OCI-LY7 (cell line): ENCODE measurements at regions not wholly inside any gene's neighbourhood (a gene's known extent, or its start where the extent isn't known, plus 50 kb on each side); places are given as distances from the start of the nearest gene placed in this dataset.
"Not testable (repeated sequence)": the region's sequence is repeated elsewhere in the genome, so short reads cannot be mapped to it uniquely, and the experiment has no call there.

Source experiments
- BruUV-seq: library from RNA; stranded (reverse); fragments of 400-500 nt; replicated peaks from 2 replicates; lab custom pipeline; 2021; lab: Mats Ljungman, UMichigan
- CTCF ChIA-PET: fragments of 300-600 bp; sonication (Branson Sonifier 250); formaldehyde crosslinking; loops from one replicate; lab custom pipeline; 2022; ENCODE audit warnings: antibody characterized with exemption; ENCODE audit not compliant: unreplicated experiment; lab: Charles Lee
- POLR2A ChIA-PET: fragments of 300-600 bp; sonication (Branson Sonifier 250); formaldehyde crosslinking; loops from one replicate; lab custom pipeline; 2022; ENCODE audit warnings: antibody characterized with exemption; lab: Charles Lee
- DNase-seq: peaks from one replicate; pipeline ENCODE4 v3.0.0-alpha.2; 2015; ENCODE audit warnings: low spot score
- H2AFZ ChIP-seq: fragments of 200-600 bp; sonication (generic), shearing (Covaris generic); 2 replicates; pipeline ENCODE4 v1.6.1; 2014; ENCODE audit warnings: mild to moderate bottlenecking, antibody characterized with exemption, low read length, moderate library complexity
- H3K27ac ChIP-seq: fragments of 200-600 bp; sonication (generic); 2 replicates; pipeline ENCODE4 v1.5.1; 2014; ENCODE audit warnings: mixed run types, low read depth, mild to moderate bottlenecking, moderate library complexity, low read length, inconsistent platforms; ENCODE audit not compliant: poor library complexity, severe bottlenecking
- H3K36me3 ChIP-seq: fragments of 200-600 bp; sonication (generic); 2 replicates; pipeline ENCODE4 v1.6.1; 2014; ENCODE audit warnings: mild to moderate bottlenecking, antibody characterized with exemption, low read length, moderate library complexity, mixed read lengths; ENCODE audit not compliant: insufficient read depth
- H3K4me1 ChIP-seq: fragments of 200-600 bp; sonication (generic); 2 replicates; pipeline ENCODE4 v1.5.1; 2014; ENCODE audit warnings: mild to moderate bottlenecking, low read length; ENCODE audit not compliant: insufficient read depth, poor library complexity, severe bottlenecking
- H3K4me2 ChIP-seq: fragments of 200-600 bp; sonication (generic); 2 replicates; pipeline ENCODE4 v1.6.1; 2014; ENCODE audit warnings: mild to moderate bottlenecking, low read length
- H3K4me3 ChIP-seq: fragments of 200-600 bp; sonication (generic); 2 replicates; pipeline ENCODE4 v1.5.1; 2014; ENCODE audit warnings: mild to moderate bottlenecking, low read depth, low read length; ENCODE audit not compliant: poor library complexity, severe bottlenecking
- H3K79me2 ChIP-seq: fragments of 200-600 bp; sonication (generic); 2 replicates; pipeline ENCODE4 v1.6.1; 2016; ENCODE audit warnings: low read depth, mild to moderate bottlenecking, low read length, moderate library complexity, mixed read lengths; ENCODE audit not compliant: insufficient read depth
- H3K9me2 ChIP-seq: fragments of 200-600 bp; sonication (generic); 2 replicates; pipeline ENCODE4 v1.6.1; 2016; ENCODE audit warnings: mild to moderate bottlenecking, low read length, mixed read lengths; ENCODE audit not compliant: insufficient read depth
- H3K9me3 ChIP-seq: fragments of 200-600 bp; sonication (generic); 2 replicates; pipeline ENCODE4 v1.6.1; 2014; ENCODE audit warnings: mild to moderate bottlenecking, mixed run types, low read length, mixed read lengths
- H4K20me1 ChIP-seq: fragments of 200-600 bp; sonication (generic); 2 replicates; pipeline ENCODE4 v1.6.1; 2014; ENCODE audit warnings: mild to moderate bottlenecking, antibody characterized with exemption, low read length, moderate library complexity, mixed read lengths; ENCODE audit not compliant: insufficient read depth
- EZH2phosphoT487 ChIP-seq: fragments of 200-600 bp; sonication (generic); IDR thresholded peaks from 2 replicates; pipeline ENCODE4 v1.6.1; 2018; ENCODE audit warnings: low read depth, borderline replicate concordance, mild to moderate bottlenecking, mixed run types, antibody characterized with exemption, low read length, moderate library complexity, mixed read lengths
- intact Hi-C: fragments of 100-400 bp; cut with micrococcal nuclease; formaldehyde crosslinking; loops from one replicate; pipeline ENCODE4 v1.10.0; 2022; ENCODE audit not compliant: unreplicated experiment
- TF ChIP-seq, protein P1 (sequence below): fragments of 200-600 bp; sonication (generic); conservative IDR thresholded peaks from 2 replicates; pipeline ENCODE4 v1.5.1; 2014; ENCODE audit warnings: mild to moderate bottlenecking, antibody characterized with exemption, low read length, moderate library complexity, mixed read lengths

DNA sequence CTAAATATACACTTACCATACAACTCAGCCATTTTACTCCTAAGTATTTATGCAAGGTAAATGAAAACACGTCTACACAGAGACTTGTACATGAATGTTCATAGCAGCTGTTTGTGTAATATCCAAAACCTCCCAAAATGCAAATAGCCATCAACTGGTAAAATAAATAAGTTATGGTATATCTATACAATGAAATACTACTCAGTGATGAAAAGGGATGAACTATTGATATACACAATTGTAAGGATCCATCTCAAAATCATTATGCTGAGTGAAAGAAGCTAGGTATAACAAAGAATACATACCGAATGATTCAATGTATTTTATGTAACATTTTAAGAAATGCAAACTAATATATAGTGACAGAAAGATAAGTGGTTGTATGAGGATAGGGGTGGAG is 149.8 kb upstream of the TNFSF11 start:
- H3K36me3 ChIP-seq = no peaks in the 10 kb centered on the region
- ChIA-PET CTCF (no interaction called here), POLR2A (interaction anchor here (0.7 kb wide), 1 partner anchor 1453 kb away, joined by 3 read pairs; no protein-coding TSS in a partner anchor)
- H3K4me3 ChIP-seq = no peak overlapping the region
- no peaks in the 10 kb centered on the region for H3K9me2 ChIP-seq
- no peaks in the 10 kb centered on the region for H3K79me2 ChIP-seq
- H2AFZ ChIP-seq = no peak overlapping the region
- no peak for TF ChIP-seq EZH2phosphoT487
- TF ChIP-seq, protein P1, sequence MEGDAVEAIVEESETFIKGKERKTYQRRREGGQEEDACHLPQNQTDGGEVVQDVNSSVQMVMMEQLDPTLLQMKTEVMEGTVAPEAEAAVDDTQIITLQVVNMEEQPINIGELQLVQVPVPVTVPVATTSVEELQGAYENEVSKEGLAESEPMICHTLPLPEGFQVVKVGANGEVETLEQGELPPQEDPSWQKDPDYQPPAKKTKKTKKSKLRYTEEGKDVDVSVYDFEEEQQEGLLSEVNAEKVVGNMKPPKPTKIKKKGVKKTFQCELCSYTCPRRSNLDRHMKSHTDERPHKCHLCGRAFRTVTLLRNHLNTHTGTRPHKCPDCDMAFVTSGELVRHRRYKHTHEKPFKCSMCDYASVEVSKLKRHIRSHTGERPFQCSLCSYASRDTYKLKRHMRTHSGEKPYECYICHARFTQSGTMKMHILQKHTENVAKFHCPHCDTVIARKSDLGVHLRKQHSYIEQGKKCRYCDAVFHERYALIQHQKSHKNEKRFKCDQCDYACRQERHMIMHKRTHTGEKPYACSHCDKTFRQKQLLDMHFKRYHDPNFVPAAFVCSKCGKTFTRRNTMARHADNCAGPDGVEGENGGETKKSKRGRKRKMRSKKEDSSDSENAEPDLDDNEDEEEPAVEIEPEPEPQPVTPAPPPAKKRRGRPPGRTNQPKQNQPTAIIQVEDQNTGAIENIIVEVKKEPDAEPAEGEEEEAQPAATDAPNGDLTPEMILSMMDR = no peak
- no peak overlapping the region for H3K4me2 ChIP-seq
- no peaks in the 10 kb centered on the region for H3K4me1 ChIP-seq
- intact Hi-C loops = no loop called here
- H3K27ac ChIP-seq = no peak overlapping the region
- no TSS peak for BruUV-seq
- no peaks in the 10 kb centered on the region for H4K20me1 ChIP-seq
- DNase-seq = no peak
- H3K9me3 ChIP-seq = no peaks in the 10 kb centered on the region

GRCh38 chr13:42445354-42445753 is 128.6 kb upstream of the TNFSF11 start:
- ChIA-PET CTCF (no interaction called here), POLR2A (interaction anchor here (0.7 to 2.1 kb wide), 2 partner anchors 27 to 1096 kb away, joined by 3 to 6 read pairs; no protein-coding TSS in a partner anchor)
- Histone ChIP-seq H2AFZ (no peak overlapping the region), H3K4me3 (no peak overlapping the region), H3K27ac (no peak overlapping the region), H3K4me2 (no peak overlapping the region), H3K9me3 (no peaks in the 10 kb centered on the region), H4K20me1 (no peaks in the 10 kb centered on the region), H3K4me1 (no peaks in the 10 kb centered on the region), H3K9me2 (no peaks in the 10 kb centered on the region), H3K79me2 (no peaks in the 10 kb centered on the region), H3K36me3 (no peaks in the 10 kb centered on the region)
- BruUV-seq = no TSS peak
- no peak for DNase-seq
- intact Hi-C loops = no loop called here
- TF ChIP-seq, protein P1 = no peak
- TF ChIP-seq EZH2phosphoT487 = no peak

GRCh38 chr13:42446597-42446996 is 127.4 kb upstream of the TNFSF11 start:
- H3K4me1 ChIP-seq, H3K36me3 ChIP-seq, H3K79me2 ChIP-seq, BruUV-seq, H3K4me2 ChIP-seq, H2AFZ ChIP-seq, H3K27ac ChIP-seq, H3K4me3 ChIP-seq, POLR2A ChIA-PET, DNase-seq, intact Hi-C loops, H3K9me2 ChIP-seq, H3K9me3 ChIP-seq, CTCF ChIA-PET, H4K20me1 ChIP-seq: not testable (repeated sequence)
